HG03469 (cell line): ENCODE measurements at regions not wholly inside any gene's neighbourhood (a gene's known extent, or its start where the extent isn't known, plus 50 kb on each side); places are given as distances from the start of the nearest gene placed in this dataset.
"Not testable (repeated sequence)": the region's sequence is repeated elsewhere in the genome, so short reads cannot be mapped to it uniquely, and the experiment has no call there.

Experiments used
- ATAC-seq: cut with Tn5 transposase; IDR thresholded peaks from one replicate; pipeline ENCODE4 v1.9.1; 2021; ENCODE audit warnings: mild to moderate bottlenecking, moderate library complexity, moderate number of reproducible peaks; ENCODE audit not compliant: unreplicated experiment

- not testable (repeated sequence) for ATAC-seq
Measured at GRCh38 chr22:23443905-23444304, 136.2 kb downstream of the IGLL1 start.

GRCh38 chr22:23439581-23439980, 140.5 kb downstream of the IGLL1 start:
- ATAC-seq = not testable (repeated sequence)

DNA sequence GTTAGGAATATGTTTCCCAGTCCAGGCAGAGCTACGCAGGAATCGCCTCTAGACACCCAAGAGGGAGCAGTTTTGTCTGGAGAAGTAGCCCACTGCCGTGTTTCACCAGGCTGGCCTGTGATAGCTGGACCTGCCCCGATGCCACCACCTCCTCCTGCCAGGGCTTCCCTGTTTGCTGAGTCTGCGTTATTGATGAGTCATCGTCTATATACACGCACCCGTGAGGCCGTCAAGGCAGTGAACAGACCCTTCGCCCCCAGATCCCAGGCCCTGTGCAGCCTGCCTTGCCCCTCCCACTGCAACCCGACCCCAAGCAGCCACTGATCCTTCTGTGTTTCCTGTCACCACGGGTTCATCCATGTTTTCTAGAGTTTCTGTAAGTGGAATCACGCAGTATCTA, 141.9 kb downstream of the IGLL1 start:
- ATAC-seq = no peak

- no peak for ATAC-seq
Measured at GRCh38 chr22:23437779-23438178, 142.3 kb downstream of the IGLL1 start.

- not testable (repeated sequence) for ATAC-seq
Measured at GRCh38 chr22:23437107-23437395, 143.0 kb downstream of the IGLL1 start.

GRCh38 chr22:23436354-23437106, 143.6 kb downstream of the IGLL1 start:
- ATAC-seq = not testable (repeated sequence)

- not testable (repeated sequence) for ATAC-seq
Measured at GRCh38 chr22:23435186-23435585, 144.9 kb downstream of the IGLL1 start.

- ATAC-seq = not testable (repeated sequence)
Measured at GRCh38 chr22:23434198-23434830, 145.8 kb downstream of the IGLL1 start.

GRCh38 chr22:23433127-23434005, 146.7 kb downstream of the IGLL1 start:
- ATAC-seq = not testable (repeated sequence)

- not testable (repeated sequence) for ATAC-seq
Measured at GRCh38 chr22:23432719-23433118, 147.4 kb downstream of the IGLL1 start.

- no peak for ATAC-seq
Measured at GRCh38 chr22:23431337-23432072, 148.6 kb downstream of the IGLL1 start.

- ATAC-seq = not testable (repeated sequence)
Measured at GRCh38 chr22:23424551-23425068, 155.5 kb downstream of the IGLL1 start.

DNA sequence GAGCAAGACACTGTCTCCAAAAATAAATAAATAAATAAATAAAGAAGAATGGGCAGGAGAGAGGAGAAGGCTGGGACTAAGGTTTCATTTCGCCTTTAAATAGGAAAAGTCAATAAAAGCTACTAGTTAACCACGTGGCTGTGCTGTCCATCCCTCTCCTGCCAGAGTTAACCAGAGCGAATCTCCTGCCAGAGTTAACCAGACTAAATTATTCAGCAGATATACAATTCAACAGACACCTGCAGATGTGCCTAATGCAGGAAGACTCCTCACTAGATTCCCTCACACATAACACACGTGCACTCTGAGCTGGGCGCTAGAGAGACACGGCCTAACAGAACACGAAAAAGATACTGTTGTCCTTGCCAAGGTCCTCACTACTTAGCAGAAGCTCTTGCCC, 156.1 kb downstream of the IGLL1 start:
- no peak for ATAC-seq

DNA sequence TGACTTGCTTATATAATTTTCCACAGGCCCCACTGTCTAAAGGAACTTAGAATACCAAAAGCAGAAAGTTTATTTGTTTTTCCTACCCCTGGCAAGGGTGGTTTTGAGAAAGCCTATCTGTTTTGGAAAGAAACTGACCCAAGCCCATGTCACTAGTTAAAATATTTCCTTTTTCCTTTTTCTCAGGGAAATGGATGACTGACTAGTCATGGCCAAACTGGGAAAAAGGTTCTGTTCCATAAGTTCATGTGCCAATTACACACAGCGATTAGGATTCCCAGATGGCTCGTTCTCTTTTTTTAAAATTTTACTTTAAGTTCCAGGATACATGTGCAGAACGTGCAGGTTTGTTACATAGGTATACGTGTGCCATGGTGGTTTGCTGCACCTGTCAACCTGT, 157.8 kb downstream of the IGLL1 start:
- ATAC-seq = not testable (repeated sequence)

DNA sequence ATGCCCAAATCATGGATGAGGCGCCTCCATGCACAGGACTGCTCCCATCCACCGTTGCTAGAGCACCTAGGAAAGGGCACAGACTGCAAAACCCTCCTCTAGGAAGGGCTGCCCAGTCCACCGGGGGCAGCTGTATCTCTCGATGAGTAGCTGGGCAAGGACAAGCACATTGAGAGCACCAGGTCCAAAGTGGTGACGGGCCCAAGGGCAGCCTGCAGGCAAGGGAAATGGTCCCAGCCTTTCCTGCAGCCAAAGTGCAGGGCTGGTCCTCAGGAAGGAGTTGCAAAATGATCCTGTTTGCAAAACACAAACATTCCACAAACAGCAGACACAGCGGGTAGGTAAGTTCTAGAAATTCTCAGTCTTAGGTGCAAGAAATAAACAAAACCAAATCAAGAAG, 158.8 kb downstream of the IGLL1 start:
- ATAC-seq = not testable (repeated sequence)

- ATAC-seq = no peak
Measured at GRCh38 chr22:23419931-23420330, 160.2 kb downstream of the IGLL1 start.

- ATAC-seq = no peak
Measured at GRCh38 chr22:23419171-23419570, 160.9 kb downstream of the IGLL1 start.

DNA sequence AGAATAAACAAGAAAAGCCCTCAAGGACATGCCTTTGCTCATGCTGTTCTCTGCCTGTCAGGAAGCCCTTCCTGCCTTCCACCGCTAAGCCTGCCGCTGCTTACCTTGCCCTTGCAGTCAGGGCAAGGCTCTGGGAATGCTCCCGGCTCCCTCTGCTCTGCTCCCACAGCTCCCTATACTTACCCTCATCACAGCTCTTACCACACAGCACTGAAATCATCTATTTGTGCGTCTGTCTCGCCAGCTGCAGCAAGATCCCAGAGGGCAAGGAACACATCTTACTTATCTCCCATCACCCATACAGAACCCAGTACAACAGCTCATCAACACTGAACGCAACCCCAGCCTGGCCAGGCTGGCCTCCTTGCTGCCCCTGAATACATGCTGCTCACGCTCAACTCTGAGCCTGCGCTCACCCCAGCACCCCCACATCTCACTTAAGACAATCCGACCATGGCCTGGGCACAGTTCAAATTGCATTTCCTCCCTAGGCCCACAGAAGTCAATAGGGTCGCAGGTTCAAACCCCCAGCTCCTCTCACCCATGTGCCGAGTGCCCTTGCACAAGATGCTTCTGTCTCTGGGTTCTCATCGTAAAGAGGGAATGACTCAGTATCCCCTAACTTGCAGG, 161.8 kb downstream of the IGLL1 start:
- ATAC-seq = no peak

DNA sequence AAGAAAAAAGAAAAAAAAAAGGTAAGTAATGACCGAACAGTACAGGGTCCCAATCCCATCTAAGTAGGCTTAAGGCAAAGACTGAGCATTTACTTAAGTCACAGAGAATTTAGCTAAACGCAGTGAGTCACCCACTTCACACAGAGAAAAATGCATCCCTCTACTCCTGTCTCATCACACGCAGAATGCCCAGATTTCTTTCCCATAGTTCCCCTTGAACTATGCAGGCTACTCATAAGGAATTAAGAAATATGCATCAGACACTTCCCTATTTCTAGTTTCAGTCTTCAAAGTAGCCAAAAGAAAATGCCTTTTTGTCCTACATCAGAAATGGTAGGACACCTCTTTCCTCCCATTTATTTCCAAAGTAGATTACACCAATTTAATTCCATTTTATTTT, 162.8 kb downstream of the IGLL1 start:
- not testable (repeated sequence) for ATAC-seq

DNA sequence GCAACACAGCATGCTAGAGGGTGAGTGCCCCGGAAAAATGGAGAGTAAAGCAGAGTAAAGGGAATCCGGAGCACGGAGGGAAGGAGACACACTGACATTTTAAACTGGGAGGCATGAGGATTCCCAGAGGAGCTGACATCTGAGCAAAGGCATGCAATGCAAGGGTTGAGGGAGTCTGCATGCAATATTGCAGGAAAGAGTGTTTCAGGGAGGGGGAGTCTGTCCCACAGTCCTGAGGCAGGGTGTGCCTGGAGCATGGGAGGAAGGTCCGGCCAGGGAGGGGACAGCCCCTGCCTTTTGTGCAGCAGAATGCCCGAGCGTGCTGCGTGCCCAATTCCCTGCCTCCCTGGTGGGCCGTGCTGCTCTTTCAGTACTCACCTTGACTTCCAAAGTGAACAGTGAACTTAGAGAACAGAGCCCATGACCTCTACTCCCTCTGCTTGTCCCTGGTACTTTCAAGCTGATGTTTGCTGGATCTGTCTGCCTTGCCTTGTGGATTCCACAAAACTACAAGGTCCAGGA, 163.9 kb downstream of the IGLL1 start:
- not testable (repeated sequence) for ATAC-seq
